GM12891 (cell line): ENCODE measurements at regions not wholly inside any gene's neighbourhood (a gene's known extent, or its start where the extent isn't known, plus 50 kb on each side); places are given as distances from the start of the nearest gene placed in this dataset.

Source experiments
- POLR2A ChIP-seq: IDR thresholded peaks from 2 replicates; pipeline ENCODE4 v1.6.1; 2011; ENCODE audit warnings: low read depth, low read length, control low read depth
- POLR2AphosphoS5 ChIP-seq: IDR thresholded peaks from 2 replicates; pipeline ENCODE4 v1.6.1; 2011; ENCODE audit warnings: low read depth, low read length, control low read depth
- SPI1 ChIP-seq: IDR thresholded peaks from 2 replicates; pipeline ENCODE4 v1.6.1; 2011; ENCODE audit warnings: low read depth, low read length, control low read depth
- TAF1 ChIP-seq: IDR thresholded peaks from 2 replicates; pipeline ENCODE4 v1.6.1; 2011; ENCODE audit warnings: low read depth, low read length, control low read depth

DNA sequence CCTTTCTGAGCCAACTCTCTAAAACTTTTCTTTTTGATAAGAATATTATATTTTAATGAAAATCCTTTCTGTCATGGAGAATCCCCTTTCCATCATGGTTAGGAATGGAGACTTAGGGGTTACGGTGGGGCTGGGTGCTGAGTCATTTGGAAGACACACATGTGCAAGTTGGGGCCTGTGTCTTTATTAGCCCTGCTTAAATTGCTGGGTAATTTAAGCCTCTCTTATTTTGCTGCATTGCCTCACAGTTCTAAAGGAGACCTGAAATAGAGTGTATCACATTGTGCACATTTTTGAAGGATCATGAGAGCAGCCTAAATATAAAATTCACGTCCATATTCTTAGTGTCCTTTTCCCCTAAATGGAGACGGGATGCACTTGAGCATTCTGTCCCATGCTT, 61.8 kb upstream of the RBFOX1 start:
- TF ChIP-seq POLR2A (no peak), TAF1 (no peak), SPI1 (no peak), POLR2AphosphoS5 (no peak)
